H9 (cell line): ENCODE measurements at regions not wholly inside any gene's neighbourhood (a gene's known extent, or its start where the extent isn't known, plus 50 kb on each side); places are given as distances from the start of the nearest gene placed in this dataset.

Source experiments
- DNase-seq: peaks from one replicate; pipeline ENCODE4 v3.0.0-alpha.2; 2017
- H2AFZ ChIP-seq: one replicate; pipeline ENCODE4 v1.6.1; 2013; ENCODE audit warnings: mild to moderate bottlenecking, low read length, control low read depth, moderate library complexity
- H2AK5ac ChIP-seq: 2 replicates; pipeline ENCODE4 v1.6.1; 2013; ENCODE audit warnings: low read length, control low read depth, mixed read lengths; ENCODE audit not compliant: insufficient read length
- H2BK120ac ChIP-seq: one replicate; pipeline ENCODE4 v1.6.1; 2013; ENCODE audit warnings: low read depth, mild to moderate bottlenecking, low read length, control low read depth, inconsistent platforms; ENCODE audit not compliant: poor library complexity, severe bottlenecking
- H2BK12ac ChIP-seq: 2 replicates; pipeline ENCODE4 v1.6.1; 2013; ENCODE audit warnings: low read length, control low read depth, mixed read lengths, low read depth; ENCODE audit not compliant: insufficient read length
- H2BK15ac ChIP-seq: 2 replicates; pipeline ENCODE4 v1.6.1; 2013; ENCODE audit warnings: low read depth, low read length, control low read depth
- H2BK20ac ChIP-seq: one replicate; pipeline ENCODE4 v1.6.1; 2013; ENCODE audit warnings: low read depth, mild to moderate bottlenecking, low read length, control low read depth, inconsistent platforms; ENCODE audit not compliant: poor library complexity, severe bottlenecking
- H2BK5ac ChIP-seq: 2 replicates; pipeline ENCODE4 v1.6.1; 2013; ENCODE audit warnings: low read length, control low read depth, mixed read lengths; ENCODE audit not compliant: insufficient read length
- H3K14ac ChIP-seq: 2 replicates; pipeline ENCODE4 v1.6.1; 2013; ENCODE audit warnings: low read length, control low read depth; ENCODE audit not compliant: insufficient read depth
- H3K18ac ChIP-seq: 2 replicates; pipeline ENCODE4 v1.6.1; 2013; ENCODE audit warnings: low read depth, mild to moderate bottlenecking, mixed read lengths, low read length, control low read depth; ENCODE audit not compliant: insufficient read length
- H3K23ac ChIP-seq: 2 replicates; pipeline ENCODE4 v1.6.1; 2013; ENCODE audit warnings: low read length, control low read depth, mixed read lengths, low read depth; ENCODE audit not compliant: insufficient read length
- H3K23me2 ChIP-seq: 2 replicates; pipeline ENCODE4 v1.6.1; 2013; ENCODE audit warnings: low read depth, mild to moderate bottlenecking, mixed read lengths, low read length, control low read depth; ENCODE audit not compliant: insufficient read length, poor library complexity, severe bottlenecking
- H3K27ac ChIP-seq: 2 replicates; pipeline ENCODE4 v1.5.1; 2013; ENCODE audit warnings: low read length, control low read depth, mixed read lengths, low read depth; ENCODE audit not compliant: insufficient read length
- H3K27me3 ChIP-seq: 2 replicates; pipeline ENCODE4 v1.6.1; 2013; ENCODE audit warnings: low read length, control low read depth, inconsistent platforms; ENCODE audit not compliant: insufficient read depth
- H3K4ac ChIP-seq: 2 replicates; pipeline ENCODE4 v1.6.1; 2013; ENCODE audit warnings: low read depth, mild to moderate bottlenecking, control low read depth, inconsistent platforms, low read length, moderate library complexity
- H3K4me1 ChIP-seq: 2 replicates; pipeline ENCODE4 v1.6.1; 2013; ENCODE audit warnings: low read length, control low read depth, inconsistent platforms; ENCODE audit not compliant: insufficient read depth
- H3K4me2 ChIP-seq: 2 replicates; pipeline ENCODE4 v1.6.1; 2013; ENCODE audit warnings: low read length, control low read depth, mixed read lengths; ENCODE audit not compliant: insufficient read length, insufficient read depth
- H3K56ac ChIP-seq: 2 replicates; pipeline ENCODE4 v1.6.1; 2013; ENCODE audit warnings: low read depth, mild to moderate bottlenecking, mixed read lengths, low read length, control low read depth; ENCODE audit not compliant: insufficient read length
- H3K79me1 ChIP-seq: 2 replicates; pipeline ENCODE4 v1.6.1; 2013; ENCODE audit warnings: low read depth, mild to moderate bottlenecking, moderate library complexity, low read length, control low read depth, inconsistent platforms; ENCODE audit not compliant: insufficient read depth, poor library complexity, severe bottlenecking
- H3K79me2 ChIP-seq: 2 replicates; pipeline ENCODE4 v1.6.1; 2013; ENCODE audit warnings: low read length, control low read depth, inconsistent platforms; ENCODE audit not compliant: insufficient read depth
- H3K9ac ChIP-seq: 2 replicates; pipeline ENCODE4 v1.6.1; 2013; ENCODE audit warnings: low read length, control low read depth, mixed read lengths; ENCODE audit not compliant: insufficient read length; ENCODE audit errors: extremely low read depth
- H3K9me3 ChIP-seq: one replicate; pipeline ENCODE4 v1.6.1; 2013; ENCODE audit warnings: low read depth, low read length, inconsistent platforms; ENCODE audit not compliant: control insufficient read depth
- H3T11ph ChIP-seq: one replicate; pipeline ENCODE4 v1.6.1; 2013; ENCODE audit warnings: mild to moderate bottlenecking, low read length, control low read depth, inconsistent platforms
- H4K20me1 ChIP-seq: one replicate; pipeline ENCODE4 v1.6.1; 2013; ENCODE audit not compliant: control insufficient read depth, insufficient read length, insufficient read depth
- H4K5ac ChIP-seq: 2 replicates; pipeline ENCODE4 v1.6.1; 2013; ENCODE audit warnings: low read depth, mild to moderate bottlenecking, mixed read lengths, low read length, control low read depth; ENCODE audit not compliant: insufficient read length
- H4K8ac ChIP-seq: replicated peaks from 2 replicates; pipeline ENCODE4 v1.6.1; 2013; ENCODE audit warnings: low read length, control low read depth, mixed read lengths, low read depth; ENCODE audit not compliant: insufficient read length
- H4K91ac ChIP-seq: 2 replicates; pipeline ENCODE4 v1.6.1; 2013; ENCODE audit warnings: low read depth, mild to moderate bottlenecking, moderate library complexity, mixed read lengths, low read length, control low read depth; ENCODE audit not compliant: insufficient read length
- H3K27ac Mint-ChIP-seq, 3 experiments: 2 replicates in 2 of 3; 3 replicates in 1 of 3; pipeline ENCODE4 v1.8.0; 2020 to 2021; ENCODE audit warnings: mixed read lengths in 3 of 3, mild to moderate bottlenecking in 1 of 3, moderate library complexity in 1 of 3
- H3K27me3 Mint-ChIP-seq: 2 replicates; pipeline ENCODE4 v1.8.0; 2021; ENCODE audit warnings: low read depth, mild to moderate bottlenecking, moderate library complexity, mixed read lengths
- H3K36me3 Mint-ChIP-seq, 3 experiments: 2 replicates in 2 of 3; 3 replicates in 1 of 3; pipeline ENCODE4 v1.8.0; 2020 to 2021; ENCODE audit warnings: low read depth in 3 of 3, mixed read lengths in 3 of 3; ENCODE audit not compliant: insufficient read depth in 1 of 3
- H3K4me1 Mint-ChIP-seq, 2 experiments: 2 replicates each; pipeline ENCODE4 v1.8.0; 2020; ENCODE audit warnings: mixed read lengths in 2 of 2
- H3K4me3 Mint-ChIP-seq, 2 experiments: 2 replicates in 1 of 2; 3 replicates in 1 of 2; pipeline ENCODE4 v1.8.0; 2020 to 2021; ENCODE audit warnings: mild to moderate bottlenecking in 2 of 2, mixed read lengths in 2 of 2, moderate library complexity in 1 of 2
- H3K9me3 Mint-ChIP-seq, 2 experiments: 2 replicates in 1 of 2; 3 replicates in 1 of 2; pipeline ENCODE4 v1.8.0; 2020; ENCODE audit warnings: mild to moderate bottlenecking in 2 of 2, mixed read lengths in 2 of 2, moderate library complexity in 1 of 2
- WGBS: extraction: QIAGEN DNeasy Blood & Tissue Kit; methylation state at CpG from one replicate; pipeline ENCODE4 v1.1.7; 2013; ENCODE audit warnings: missing lambda C conversion rate, low lambda C conversion rate, mixed read lengths; ENCODE audit not compliant: insufficient read length; ENCODE audit errors: extremely low coverage; 5-methylcytosine and 5-hydroxymethylcytosine counted together
- TF ChIP-seq, protein P1 (sequence below): fragments of 200-600 bp; sonication (generic); conservative IDR thresholded peaks from 3 replicates; pipeline ENCODE4 v1.8.0; 2021; ENCODE audit warnings: antibody characterized with exemption, mild to moderate bottlenecking

DNA sequence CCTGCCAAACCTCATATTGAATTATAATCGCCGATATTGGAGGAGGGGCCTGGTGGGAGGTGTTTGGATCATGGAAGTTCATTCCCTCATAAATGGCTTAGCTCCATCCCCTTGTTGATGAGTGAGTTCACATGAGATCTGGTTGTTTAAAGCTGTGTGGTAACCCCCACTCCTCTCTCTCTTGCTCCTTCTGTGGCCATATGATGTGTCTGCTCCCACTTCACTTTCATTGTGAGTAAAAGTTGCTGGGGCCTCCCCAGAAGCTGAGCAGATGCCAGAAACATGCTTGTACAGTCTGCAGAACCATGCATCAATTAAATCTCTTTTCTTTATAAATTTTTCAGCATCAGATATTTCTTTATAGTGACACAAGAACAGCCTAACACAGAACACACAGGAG, 929.0 kb upstream of the FAT3 start:
- Histone ChIP-seq H2BK12ac (no peak overlapping the region), H2BK20ac (no peak overlapping the region), H2AK5ac (no peak overlapping the region), H4K5ac (no peak overlapping the region), H2BK5ac (no peak overlapping the region), H3K27me3 (no peaks in the 10 kb centered on the region), H3K4ac (no peak overlapping the region), H4K20me1 (no peaks in the 10 kb centered on the region), H2AFZ (no peak overlapping the region), H4K91ac (no peak overlapping the region), H3T11ph (no peak overlapping the region), H2BK15ac (no peak overlapping the region), H2BK120ac (no peak overlapping the region), H3K9me3 (no peaks in the 10 kb centered on the region), H3K79me1 (no peaks in the 10 kb centered on the region), H3K27ac (no peak overlapping the region), H3K56ac (no peak overlapping the region), H3K9ac (no peak overlapping the region), H3K79me2 (no peaks in the 10 kb centered on the region), H3K23me2 (no peaks in the 10 kb centered on the region), H4K8ac (no peak overlapping the region), H3K4me1 (no peaks in the 10 kb centered on the region), H3K23ac (no peak overlapping the region), H3K14ac (no peak overlapping the region), H3K18ac (no peak overlapping the region), H3K4me2 (no peak overlapping the region)
- Mint-ChIP-seq H3K27me3 (no peaks in the 10 kb centered on the region), H3K9me3 (no peaks in the 10 kb centered on the region; a peak in 1 of 5 replicates), H3K4me1 (no peaks in the 10 kb centered on the region), H3K36me3 (no peaks in the 10 kb centered on the region), H3K4me3 (no peak overlapping the region), H3K27ac (no peak overlapping the region)
- TF ChIP-seq, protein P1, sequence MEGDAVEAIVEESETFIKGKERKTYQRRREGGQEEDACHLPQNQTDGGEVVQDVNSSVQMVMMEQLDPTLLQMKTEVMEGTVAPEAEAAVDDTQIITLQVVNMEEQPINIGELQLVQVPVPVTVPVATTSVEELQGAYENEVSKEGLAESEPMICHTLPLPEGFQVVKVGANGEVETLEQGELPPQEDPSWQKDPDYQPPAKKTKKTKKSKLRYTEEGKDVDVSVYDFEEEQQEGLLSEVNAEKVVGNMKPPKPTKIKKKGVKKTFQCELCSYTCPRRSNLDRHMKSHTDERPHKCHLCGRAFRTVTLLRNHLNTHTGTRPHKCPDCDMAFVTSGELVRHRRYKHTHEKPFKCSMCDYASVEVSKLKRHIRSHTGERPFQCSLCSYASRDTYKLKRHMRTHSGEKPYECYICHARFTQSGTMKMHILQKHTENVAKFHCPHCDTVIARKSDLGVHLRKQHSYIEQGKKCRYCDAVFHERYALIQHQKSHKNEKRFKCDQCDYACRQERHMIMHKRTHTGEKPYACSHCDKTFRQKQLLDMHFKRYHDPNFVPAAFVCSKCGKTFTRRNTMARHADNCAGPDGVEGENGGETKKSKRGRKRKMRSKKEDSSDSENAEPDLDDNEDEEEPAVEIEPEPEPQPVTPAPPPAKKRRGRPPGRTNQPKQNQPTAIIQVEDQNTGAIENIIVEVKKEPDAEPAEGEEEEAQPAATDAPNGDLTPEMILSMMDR: no peak
- no peak for DNase-seq
- WGBS: no CpG with 5 or more reads among the region's 2 CpGs
